GM19452 (cell line): ENCODE measurements at regions not wholly inside any gene's neighbourhood (a gene's known extent, or its start where the extent isn't known, plus 50 kb on each side); places are given as distances from the start of the nearest gene placed in this dataset.
"Not testable (repeated sequence)": the region's sequence is repeated elsewhere in the genome, so short reads cannot be mapped to it uniquely, and the experiment has no call there.

Experiments used
- ATAC-seq: cut with Tn5 transposase; IDR thresholded peaks from one replicate; pipeline ENCODE4 v1.9.1; 2021; ENCODE audit not compliant: unreplicated experiment

DNA sequence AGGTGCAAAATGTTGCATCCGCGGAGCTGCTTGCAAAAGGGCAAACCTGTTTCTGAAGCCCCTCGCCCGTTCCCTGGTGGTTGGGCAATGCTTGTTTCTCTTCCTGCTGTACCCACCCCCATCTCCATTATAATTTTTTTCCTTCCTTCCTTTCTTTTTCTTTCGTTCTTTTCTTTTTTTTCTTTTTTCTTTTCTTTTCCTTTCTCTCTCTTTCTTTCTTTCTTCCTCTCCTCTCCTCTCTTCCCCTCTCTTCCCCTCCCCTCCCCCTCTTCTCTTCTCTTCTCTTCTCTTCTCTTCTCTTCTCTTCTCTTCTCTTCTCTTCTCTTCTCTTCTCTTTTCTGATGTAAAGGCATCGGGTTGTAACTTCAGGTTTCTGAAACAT, 278.2 kb downstream of the GATA3 start:
- no peak for ATAC-seq

DNA sequence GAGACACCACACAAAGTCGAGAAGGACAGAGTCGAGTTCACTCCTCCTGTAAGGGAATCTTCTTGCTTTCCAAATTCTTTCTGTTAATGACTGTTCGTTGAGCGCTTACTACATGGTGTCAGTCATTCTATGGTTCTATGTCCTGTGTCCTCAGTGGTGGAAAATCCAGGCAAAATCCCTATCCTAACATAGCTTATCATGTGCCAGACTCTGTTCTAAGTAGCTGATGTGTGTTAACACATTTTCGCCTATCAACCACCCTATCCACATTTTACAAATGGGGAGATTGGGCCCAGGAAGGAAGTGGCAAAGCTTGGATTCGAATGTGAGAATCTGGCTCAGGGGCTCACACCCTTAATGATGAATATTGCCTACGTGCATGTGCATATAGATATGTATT, 280.1 kb downstream of the GATA3 start:
- ATAC-seq: no peak

DNA sequence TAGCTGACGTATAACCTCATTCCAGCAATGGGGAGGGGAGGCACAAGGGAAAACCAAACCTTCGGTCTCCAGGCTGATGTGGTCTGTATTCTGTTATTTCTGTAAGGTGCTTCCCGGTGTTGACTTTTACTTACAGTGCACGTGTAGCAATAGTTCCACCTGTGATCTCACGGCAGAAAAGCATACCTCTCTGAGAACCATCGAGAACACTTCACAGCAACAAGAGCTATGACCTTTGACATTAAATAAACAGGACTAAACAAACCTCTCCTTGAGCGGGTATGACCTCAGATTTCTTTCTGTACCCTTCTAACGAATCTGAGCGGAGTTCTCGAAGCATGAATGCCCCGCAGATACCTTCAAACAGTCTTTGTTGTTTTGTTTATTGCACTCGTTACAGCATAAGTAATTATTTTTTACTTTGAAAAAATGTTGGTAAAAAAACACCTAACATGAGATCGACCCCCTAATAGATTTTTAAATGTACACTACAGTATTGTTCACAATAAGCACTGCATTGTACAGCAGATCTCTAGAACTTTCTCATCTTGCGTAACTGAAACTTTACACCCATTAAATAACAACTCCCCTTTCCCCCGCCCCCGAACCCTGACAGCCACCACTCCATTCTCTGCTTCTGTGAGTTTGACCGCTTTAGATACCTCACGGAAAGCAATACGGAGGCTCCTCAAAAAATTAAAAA, 282.3 kb downstream of the GATA3 start:
- no peak for ATAC-seq

DNA sequence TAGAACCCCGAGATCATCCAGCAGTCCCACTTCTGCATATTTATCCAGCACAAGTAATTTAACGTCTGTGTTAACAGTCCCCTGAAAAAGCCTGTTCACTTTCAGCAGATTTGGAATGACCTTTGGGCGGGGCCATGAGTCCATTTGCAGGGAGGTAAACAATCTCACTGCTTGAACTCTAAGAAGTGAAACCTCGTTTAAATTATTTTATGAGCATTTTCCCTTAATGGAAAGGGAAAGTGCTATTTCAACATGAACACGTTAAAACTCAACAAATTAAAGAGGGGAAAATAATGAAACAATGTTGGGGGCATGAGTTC, 282.8 kb downstream of the GATA3 start:
- no peak for ATAC-seq

DNA sequence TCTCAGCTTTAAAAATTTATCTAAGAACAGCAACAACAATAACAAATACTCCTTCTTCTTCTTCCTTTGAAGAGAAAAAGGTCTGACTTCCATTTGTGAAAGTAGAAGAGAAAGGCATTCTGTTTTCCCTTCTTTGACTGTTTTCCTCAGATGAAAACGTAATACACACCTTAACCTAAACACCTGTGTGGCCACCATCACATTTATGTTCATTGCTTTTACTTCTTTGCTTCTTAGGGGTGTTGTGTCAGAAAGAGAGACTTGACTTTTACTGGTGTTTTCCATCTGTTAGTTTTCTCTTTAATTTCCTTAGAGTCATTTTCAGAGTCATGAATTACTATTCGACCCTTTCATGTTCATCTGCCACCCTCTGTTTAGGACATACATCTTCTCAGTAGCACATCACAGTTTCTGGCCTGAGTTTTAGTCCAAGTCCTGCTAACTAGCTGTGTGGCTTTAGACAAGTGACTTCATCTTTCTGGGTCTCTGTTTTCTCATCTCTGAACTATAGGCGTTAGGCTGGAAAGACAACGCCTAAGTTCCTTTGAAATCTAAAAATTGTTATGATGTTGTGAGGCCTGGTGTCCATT, 283.8 kb downstream of the GATA3 start:
- ATAC-seq: no peak

DNA sequence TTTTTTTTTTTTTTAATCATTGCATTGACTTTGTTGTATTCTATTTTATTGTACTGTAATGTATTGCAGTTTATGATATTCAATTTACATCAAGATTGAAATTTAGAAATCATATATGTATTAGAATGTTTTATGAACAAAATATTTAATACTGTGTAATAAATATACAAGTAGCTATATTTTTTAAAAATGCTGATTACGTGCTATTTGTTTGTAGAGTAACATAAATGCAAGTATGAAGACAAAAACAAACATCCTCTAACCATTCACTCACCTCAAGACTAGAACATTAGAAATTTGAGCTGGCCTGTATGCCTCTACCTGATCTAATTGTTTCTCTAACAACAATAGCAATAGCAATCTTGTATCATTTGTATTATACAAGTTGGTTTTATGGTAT, 290.3 kb downstream of the GATA3 start:
- ATAC-seq: no peak

DNA sequence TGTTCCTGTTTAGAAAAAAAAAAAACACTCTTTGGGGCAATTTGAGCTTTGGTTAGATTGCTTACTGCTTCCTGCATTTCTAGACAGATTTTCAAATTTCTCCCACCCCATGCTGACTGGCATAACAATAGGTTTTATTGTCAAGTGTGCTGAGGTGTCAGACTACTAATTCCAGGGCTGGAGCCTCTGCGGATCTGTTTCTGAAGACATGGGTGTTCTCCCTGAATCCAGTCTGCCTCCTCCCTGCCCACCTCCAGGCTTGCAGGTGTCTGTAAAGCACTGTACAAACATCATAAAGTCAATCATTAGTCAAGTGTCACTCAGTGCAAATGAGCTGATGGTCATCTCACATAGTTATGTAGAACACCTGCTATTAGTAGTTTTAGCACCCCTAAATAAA, 292.4 kb downstream of the GATA3 start:
- no peak for ATAC-seq

DNA sequence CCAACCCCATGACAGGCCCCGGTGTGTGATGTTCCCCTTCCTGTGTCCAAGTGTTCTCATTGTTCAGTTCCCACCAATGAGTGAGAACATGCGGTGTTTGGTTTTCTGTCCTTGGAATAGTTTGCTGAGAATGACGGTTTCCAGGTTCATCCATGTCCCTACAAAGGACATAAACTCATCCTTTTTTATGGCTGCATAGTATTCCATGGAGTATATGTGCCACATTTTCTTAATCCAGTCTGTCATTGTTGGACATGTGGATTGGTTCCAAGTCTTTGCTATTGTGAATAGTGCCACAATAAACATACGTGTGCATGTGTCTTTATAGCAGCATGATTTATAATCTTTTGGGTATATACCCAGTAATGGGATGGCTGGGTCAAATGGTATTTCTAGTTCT, 293.1 kb downstream of the GATA3 start:
- ATAC-seq: not testable (repeated sequence)

DNA sequence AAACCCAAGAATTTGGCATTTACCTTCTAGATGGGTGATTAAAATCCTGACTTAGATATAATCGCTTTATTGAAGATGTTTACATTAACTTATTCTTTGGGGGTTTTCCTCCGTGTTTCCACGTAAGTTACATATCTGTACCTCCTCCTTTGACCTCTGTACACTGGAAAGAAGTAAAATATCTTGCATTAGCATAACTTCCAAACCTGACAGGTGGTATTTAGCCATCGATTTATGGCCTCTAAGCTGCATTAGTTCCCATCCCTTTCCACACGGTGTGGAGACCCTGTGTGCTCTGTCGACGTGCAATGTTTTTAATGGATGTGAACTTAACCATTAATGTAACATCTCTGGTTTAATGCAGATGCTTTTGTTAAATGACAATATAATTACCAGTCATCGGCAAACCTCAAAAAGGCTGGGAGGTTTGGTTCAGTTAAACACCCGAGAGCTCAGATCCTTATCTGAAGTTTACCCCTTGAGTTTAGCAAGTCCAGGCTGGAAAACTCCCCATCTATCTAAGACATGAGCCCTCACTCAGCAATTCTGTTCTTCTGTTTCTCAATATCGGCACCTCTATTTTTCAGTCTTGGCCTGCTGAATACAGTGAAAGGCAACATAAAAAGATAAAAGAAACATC, 295.2 kb downstream of the GATA3 start:
- ATAC-seq: no peak

DNA sequence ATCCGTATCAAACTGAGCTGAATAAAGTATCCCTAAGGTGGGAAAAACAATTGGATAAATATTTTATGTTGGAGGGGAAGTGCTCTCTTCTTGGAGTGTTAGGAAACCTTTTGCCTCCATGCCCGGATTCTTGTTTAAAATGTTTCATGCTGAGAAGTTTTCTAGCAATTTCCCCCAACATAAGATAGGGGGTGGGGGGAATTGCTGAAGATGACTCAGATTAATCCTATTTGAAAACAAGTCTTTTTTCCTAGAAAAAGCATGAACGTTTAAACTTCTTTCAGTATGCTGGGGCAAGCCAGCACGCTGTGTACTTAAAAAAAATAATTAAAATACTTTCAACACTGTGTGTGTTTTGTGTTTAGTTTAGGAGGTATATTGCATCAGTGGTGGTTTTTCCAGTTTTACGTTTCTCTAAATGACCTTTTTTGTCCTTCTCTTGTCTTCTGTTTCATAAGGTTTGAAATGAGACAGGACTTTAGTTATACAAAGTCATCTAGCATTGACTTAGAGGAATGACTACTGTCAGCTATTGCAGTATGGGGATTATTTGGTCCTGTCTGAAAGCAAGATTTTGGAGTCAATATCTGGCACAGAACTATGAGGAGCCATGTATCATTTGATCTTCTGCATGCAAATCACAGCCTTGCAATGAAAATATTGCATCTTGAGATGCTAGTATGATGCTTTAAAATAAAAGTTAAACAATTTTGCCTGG, 295.9 kb downstream of the GATA3 start:
- no peak for ATAC-seq

DNA sequence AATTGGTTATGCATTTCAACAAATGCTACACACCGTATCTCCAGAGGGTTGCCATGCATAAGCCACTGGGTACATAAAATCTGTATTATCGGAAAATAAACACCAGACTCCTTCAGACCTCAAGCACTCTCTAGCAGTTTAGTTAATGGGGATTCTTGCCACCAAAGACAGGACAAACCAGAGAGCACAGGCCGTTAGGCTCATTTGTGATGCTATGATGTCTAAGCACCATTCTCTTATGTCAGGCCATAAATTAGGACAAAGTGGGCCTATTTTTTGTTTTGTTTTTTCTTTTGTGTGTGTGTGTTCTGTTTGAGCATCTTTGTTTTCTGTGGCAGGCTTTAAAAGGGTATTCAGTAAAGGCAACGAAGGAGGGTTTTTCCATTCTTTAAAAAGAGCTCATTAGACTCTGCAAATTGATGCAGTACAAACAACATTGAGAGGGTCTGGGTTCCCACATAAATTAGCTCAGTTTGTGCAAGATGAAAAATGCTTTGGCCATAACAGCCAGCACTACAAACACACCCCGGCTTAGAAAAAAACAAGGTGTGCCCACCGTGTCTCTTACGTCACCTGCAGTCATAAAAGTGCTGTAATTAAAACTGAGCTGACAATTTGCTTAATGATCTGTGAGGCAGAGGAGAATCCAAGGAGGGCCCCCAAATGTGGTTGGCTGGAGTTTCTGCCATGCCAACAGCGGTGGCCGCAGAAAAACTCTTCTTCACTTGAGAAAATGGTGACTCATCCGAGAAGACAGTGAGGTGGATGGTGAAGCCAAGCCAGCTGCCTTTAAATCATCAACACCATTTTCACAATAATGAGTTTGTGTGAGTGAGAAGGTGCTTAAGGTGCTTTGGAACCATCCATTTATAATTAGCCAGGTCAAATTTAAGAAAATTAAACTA, 297.9 kb downstream of the GATA3 start:
- ATAC-seq: no peak

DNA sequence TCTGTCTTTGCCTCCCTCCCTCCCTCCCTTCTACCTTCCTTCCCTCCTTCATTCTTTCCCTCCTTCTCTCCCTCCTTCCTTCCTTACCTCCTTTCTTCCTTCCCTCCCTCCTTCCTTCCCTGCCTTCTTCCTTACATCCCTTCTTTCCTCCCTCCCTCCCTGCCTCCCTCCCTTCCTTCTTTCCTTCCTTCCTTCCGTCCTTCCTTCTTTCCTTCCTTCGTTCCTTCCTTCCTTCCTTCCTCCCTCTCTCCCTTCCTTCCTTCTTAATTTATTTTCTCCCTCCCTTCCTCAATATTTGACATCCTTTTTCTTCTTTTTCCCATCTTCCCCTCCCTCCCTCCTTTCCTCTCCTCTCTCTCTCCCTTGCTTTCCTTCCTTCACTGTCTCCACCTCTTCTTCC, 301.8 kb downstream of the GATA3 start:
- no peak for ATAC-seq

DNA sequence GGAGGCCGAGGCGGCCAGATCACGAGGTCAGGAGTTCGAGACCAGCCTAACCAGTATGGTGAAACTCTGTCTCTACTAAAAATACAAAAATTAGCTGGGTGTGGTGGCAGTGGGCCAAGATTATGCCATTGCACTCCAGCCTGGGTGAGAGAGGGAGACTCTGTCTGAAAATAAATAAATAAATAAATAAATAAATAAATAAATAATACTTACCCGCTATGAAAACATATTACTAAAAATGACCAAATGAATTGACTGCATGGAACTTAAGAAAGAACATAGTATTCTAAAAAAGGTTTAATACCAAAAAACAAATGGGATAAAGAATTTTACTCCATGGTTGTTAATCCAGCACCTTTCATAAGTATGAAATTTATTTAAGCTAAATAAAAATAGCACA, 305.0 kb downstream of the GATA3 start:
- ATAC-seq: no peak

DNA sequence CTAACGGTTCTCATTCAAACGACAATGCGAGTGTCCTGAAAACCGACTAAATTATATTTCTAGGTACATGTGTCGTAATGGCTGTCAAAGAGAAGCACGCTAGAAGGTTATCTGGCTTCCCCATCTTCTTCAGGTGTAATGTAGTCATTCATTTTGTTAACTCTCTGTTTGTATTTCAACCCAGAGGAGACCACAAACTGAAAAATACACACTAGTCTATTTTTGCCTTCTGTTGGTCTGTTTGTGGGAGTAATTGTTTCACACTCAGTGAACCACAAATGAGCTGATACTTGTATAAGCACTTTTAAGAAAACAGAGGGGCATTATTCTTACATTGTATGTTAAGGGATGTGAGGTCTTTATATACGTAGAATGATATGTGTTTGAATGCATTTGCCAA, 305.9 kb downstream of the GATA3 start:
- ATAC-seq: no peak

DNA sequence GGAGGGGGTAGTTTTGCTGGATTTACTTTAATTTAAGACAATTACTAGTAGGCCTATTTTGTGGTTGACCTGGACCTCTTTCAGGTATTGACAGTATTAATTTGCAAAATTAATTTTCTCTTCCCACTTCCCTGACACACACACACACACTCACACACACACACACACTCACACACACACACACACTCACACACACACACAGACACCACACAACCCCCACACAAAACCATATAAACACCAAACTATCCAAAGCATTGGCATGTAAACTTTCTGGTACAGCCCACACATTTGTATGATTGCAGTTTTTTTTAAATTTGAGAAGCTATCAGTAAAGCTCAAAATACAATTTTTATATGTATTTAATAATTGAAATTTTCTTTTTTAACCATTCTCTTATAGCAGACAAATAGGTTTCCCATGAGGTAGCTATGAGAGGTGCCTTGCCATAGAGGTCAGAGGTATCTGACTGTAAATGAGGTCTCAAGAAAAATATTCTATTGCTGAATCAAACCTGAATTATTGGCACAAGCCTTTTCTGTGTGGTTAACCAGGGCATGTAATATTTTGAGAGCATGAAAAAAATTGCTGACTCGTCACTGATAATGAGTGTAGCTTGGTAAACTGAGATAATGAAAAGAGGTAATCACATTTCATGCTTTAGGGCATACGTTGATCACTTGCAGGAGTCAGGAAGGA, 306.5 kb downstream of the GATA3 start:
- ATAC-seq: no peak

DNA sequence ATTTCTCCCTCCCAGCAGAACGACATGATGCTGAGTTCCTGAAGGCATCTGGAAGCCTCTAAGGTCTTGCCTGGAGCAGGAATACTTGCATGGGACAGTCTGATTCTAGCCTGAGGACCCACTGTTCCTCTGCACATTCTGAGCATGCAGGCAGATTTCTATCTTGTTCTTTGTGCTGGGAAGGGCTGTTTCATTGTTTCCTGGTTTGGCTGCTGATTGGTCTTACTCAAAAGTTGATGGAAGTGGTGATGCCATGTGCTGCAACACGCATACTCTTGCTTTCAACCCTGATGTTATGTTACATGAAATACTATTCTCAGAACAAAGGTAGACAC, 307.0 kb downstream of the GATA3 start:
- ATAC-seq: no peak

DNA sequence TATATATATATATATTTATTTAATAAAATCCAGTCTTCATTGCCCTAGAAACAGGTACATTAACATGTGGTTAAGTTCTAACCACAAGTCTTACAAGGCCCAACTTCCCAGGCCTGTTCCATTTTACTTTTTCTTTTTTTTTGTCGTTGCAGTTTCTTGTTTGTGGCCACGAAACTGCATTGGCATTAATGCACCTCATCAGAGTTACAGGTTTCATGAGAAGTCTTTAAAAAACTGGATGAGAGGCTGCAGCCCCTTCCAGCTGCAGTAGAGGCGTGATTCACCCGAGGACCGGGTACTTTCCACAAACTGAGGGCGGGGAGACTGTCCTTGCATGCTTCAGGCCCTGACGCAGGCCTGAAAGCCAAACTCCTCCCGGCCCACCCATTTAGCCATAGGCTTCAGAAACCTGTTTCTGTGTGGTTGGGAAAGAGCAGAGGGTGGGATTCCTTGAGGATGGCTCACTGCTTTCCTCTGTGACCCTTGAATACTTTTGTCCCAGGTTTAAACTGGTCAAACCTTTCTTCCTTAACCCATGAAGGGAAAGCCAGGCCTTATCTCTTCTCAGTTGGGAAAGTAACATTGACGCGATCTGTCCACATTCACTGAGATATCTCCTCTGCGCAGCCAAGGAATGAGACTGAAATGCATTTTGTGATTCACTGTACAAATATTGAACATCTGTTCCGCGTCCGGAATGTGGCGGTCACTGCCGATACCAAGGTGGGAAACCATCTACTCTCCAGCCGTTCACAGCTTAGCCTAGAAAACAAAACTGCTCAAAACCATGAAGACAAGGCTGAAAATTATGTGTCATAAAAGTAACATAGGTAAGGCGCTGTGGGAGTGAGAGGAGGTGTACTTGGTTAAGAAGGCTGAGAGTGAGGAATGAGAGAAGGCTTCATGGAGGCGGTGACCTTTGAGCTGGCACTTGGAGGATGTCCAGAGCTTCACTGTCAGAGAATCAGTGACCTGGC, 311.7 kb downstream of the GATA3 start:
- no peak for ATAC-seq

DNA sequence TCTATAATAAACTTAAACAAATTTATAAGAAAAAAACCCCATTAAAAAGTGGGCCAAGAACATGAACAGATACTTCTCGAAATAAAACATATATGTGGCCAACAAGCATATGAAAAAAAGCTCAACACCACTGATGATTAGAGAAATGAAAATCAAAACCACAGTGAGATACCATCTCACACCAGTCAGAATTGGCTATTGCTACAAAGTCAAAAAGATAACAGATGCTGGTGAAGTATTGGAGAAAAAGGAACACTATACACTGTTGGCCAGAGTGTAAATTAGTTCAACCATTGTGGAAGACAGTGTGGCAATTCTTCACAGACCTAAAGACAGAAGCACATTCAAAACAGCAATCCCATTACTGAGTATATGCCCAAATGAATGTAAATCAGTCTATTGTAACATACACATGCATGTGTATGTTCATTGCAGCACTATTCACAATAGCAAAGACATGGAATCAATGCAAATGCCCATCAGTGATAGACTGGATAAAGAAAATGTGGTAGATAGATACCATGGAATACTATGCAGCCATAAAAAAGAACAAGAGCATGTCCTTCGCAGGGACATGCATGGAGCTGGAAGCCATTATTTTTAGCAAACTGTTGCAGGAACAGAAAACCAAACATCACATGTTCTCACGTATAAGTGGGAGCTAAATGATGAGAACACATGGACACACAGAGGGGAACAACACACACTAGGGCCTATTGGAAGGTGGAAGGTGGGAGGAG, 313.4 kb downstream of the GATA3 start:
- ATAC-seq: not testable (repeated sequence)

DNA sequence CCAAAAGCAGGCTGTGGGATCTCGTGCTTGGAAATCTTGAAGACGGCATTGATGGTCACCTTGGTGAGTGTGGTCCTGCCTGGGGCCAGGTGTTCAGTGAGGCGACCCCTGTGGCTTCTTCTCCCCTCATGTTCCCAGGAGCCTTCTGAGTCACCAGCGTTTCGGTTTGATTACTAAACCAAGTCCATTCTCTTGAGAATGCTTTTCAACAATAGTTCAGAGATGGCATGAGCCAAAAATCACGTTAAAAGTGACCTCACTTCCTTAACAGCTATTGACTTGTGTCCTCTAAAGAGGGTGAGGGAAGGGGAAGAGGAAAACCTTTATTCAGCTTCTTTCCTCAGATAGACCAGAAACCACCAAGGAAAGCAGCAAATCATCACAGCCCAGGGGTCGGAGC, 315.2 kb downstream of the GATA3 start:
- ATAC-seq: peak; percentile 53
